ENCODE measurements at regions not wholly inside any gene's neighbourhood (a gene's known extent, or its start where the extent isn't known, plus 50 kb on each side); places are given as distances from the start of the nearest gene placed in this dataset.
"Not testable (repeated sequence)": the region's sequence is repeated elsewhere in the genome, so short reads cannot be mapped to it uniquely, and the experiment has no call there.

GRCh38 chr10:31683682-31684081 is 244.9 kb downstream of the ARHGAP12 start:
- H3K9me3 Mint-ChIP-seq = peaks cover 18% of the 10 kb centered on the region
- no peak for ATAC-seq (replicated peaks)
- no peaks in the 10 kb centered on the region for H3K36me3 Mint-ChIP-seq (ENCODE audit: low read depth)
- H3K27me3 Mint-ChIP-seq = peaks cover 15% of the 10 kb centered on the region
- no peak overlapping the region for H3K27ac Mint-ChIP-seq
- H3K4me3 Mint-ChIP-seq = no peak overlapping the region
- no peaks in the 10 kb centered on the region for H3K4me1 Mint-ChIP-seq

- no peak overlapping the region for H3K27ac Mint-ChIP-seq
- H3K36me3 Mint-ChIP-seq (ENCODE audit: low read depth) = no peaks in the 10 kb centered on the region
- ATAC-seq (replicated peaks) = no peak
- H3K27me3 Mint-ChIP-seq = peaks cover 9% of the 10 kb centered on the region
- H3K9me3 Mint-ChIP-seq = peaks cover 16% of the 10 kb centered on the region
- no peak overlapping the region for H3K4me3 Mint-ChIP-seq
- H3K4me1 Mint-ChIP-seq = no peaks in the 10 kb centered on the region
Measured at GRCh38 chr10:31679936-31680335, 248.7 kb downstream of the ARHGAP12 start.

- no peak for ATAC-seq (replicated peaks)
- Mint-ChIP-seq H3K36me3 (ENCODE audit: low read depth) (no peaks in the 10 kb centered on the region), H3K4me1 (no peaks in the 10 kb centered on the region), H3K4me3 (no peak overlapping the region), H3K27ac (no peak overlapping the region), H3K27me3 (peaks cover 7% of the 10 kb centered on the region), H3K9me3 (peaks cover 11% of the 10 kb centered on the region)
Measured at GRCh38 chr10:31678575-31679516, 249.8 kb downstream of the ARHGAP12 start.

GRCh38 chr10:31678139-31678536 is 250.5 kb downstream of the ARHGAP12 start:
- Mint-ChIP-seq H3K36me3 (ENCODE audit: low read depth) (no peaks in the 10 kb centered on the region), H3K9me3 (peaks cover 11% of the 10 kb centered on the region), H3K27ac (no peak overlapping the region), H3K4me3 (no peak overlapping the region), H3K27me3 (peaks cover 7% of the 10 kb centered on the region), H3K4me1 (no peaks in the 10 kb centered on the region)
- no peak for ATAC-seq (replicated peaks)

GRCh38 chr10:31677195-31678138 is 251.2 kb downstream of the ARHGAP12 start:
- H3K4me1 Mint-ChIP-seq = no peaks in the 10 kb centered on the region
- peaks cover 11% of the 10 kb centered on the region for H3K9me3 Mint-ChIP-seq
- H3K27ac Mint-ChIP-seq = no peak overlapping the region
- H3K36me3 Mint-ChIP-seq (ENCODE audit: low read depth) = no peaks in the 10 kb centered on the region
- H3K4me3 Mint-ChIP-seq = no peak overlapping the region
- no peak for ATAC-seq (replicated peaks)
- peaks cover 7% of the 10 kb centered on the region for H3K27me3 Mint-ChIP-seq

GRCh38 chr10:31675726-31676125 is 252.9 kb downstream of the ARHGAP12 start:
- peaks cover 16% of the 10 kb centered on the region for H3K9me3 Mint-ChIP-seq
- no peak for ATAC-seq (replicated peaks)

GRCh38 chr10:31669357-31669756 is 259.3 kb downstream of the ARHGAP12 start:
- Mint-ChIP-seq H3K4me3 (no peak overlapping the region), H3K4me1 (no peaks in the 10 kb centered on the region)
- ATAC-seq (replicated peaks) = no peak

More at GRCh38 chr10:31675726-31676125, 252.9 kb downstream of the ARHGAP12 start:
- H3K27ac Mint-ChIP-seq = no peak overlapping the region
- H3K36me3 Mint-ChIP-seq (ENCODE audit: low read depth) = no peaks in the 10 kb centered on the region
- no peaks in the 10 kb centered on the region for H3K4me1 Mint-ChIP-seq
- H3K27me3 Mint-ChIP-seq = peaks cover 10% of the 10 kb centered on the region
- H3K4me3 Mint-ChIP-seq = no peak overlapping the region

GRCh38 chr10:31668326-31668725 is 260.3 kb downstream of the ARHGAP12 start:
- ATAC-seq (replicated peaks) = no peak
- Mint-ChIP-seq H3K4me1 (no peaks in the 10 kb centered on the region), H3K27me3 (peaks cover 4% of the 10 kb centered on the region), H3K36me3 (ENCODE audit: low read depth) (no peaks in the 10 kb centered on the region), H3K27ac (no peak overlapping the region), H3K4me3 (no peak overlapping the region), H3K9me3 (peaks cover 11% of the 10 kb centered on the region)

More at GRCh38 chr10:31669357-31669756, 259.3 kb downstream of the ARHGAP12 start:
- no peak overlapping the region for H3K27ac Mint-ChIP-seq
- H3K9me3 Mint-ChIP-seq = peaks cover 14% of the 10 kb centered on the region
- peaks cover 4% of the 10 kb centered on the region for H3K27me3 Mint-ChIP-seq
- H3K36me3 Mint-ChIP-seq (ENCODE audit: low read depth) = no peaks in the 10 kb centered on the region

- ATAC-seq (replicated peaks); H3K36me3 Mint-ChIP-seq (ENCODE audit: low read depth); H3K9me3 Mint-ChIP-seq; H3K4me1 Mint-ChIP-seq; H3K27ac Mint-ChIP-seq; H3K4me3 Mint-ChIP-seq; H3K27me3 Mint-ChIP-seq: not testable (repeated sequence)
Measured at GRCh38 chr10:31665764-31666279, 262.8 kb downstream of the ARHGAP12 start.

GRCh38 chr10:31664803-31665202 is 263.8 kb downstream of the ARHGAP12 start:
- no peaks in the 10 kb centered on the region for H3K27me3 Mint-ChIP-seq
- ATAC-seq (replicated peaks) = no peak
- H3K9me3 Mint-ChIP-seq = no peaks in the 10 kb centered on the region
- H3K27ac Mint-ChIP-seq = no peak overlapping the region
- no peaks in the 10 kb centered on the region for H3K4me1 Mint-ChIP-seq
- no peak overlapping the region for H3K4me3 Mint-ChIP-seq
- no peaks in the 10 kb centered on the region for H3K36me3 Mint-ChIP-seq (ENCODE audit: low read depth)

- H3K27me3 Mint-ChIP-seq; H3K9me3 Mint-ChIP-seq; H3K36me3 Mint-ChIP-seq (ENCODE audit: low read depth); H3K4me1 Mint-ChIP-seq; H3K27ac Mint-ChIP-seq; H3K4me3 Mint-ChIP-seq; ATAC-seq (replicated peaks): not testable (repeated sequence)
Measured at GRCh38 chr10:31664071-31664470, 264.6 kb downstream of the ARHGAP12 start.

- Mint-ChIP-seq H3K27me3 (peaks cover 12% of the 10 kb centered on the region), H3K4me3 (no peak overlapping the region), H3K9me3 (no peaks in the 10 kb centered on the region), H3K27ac (no peak overlapping the region), H3K4me1 (no peaks in the 10 kb centered on the region), H3K36me3 (ENCODE audit: low read depth) (no peaks in the 10 kb centered on the region)
- no peak for ATAC-seq (replicated peaks)
Measured at GRCh38 chr10:31660300-31660699, 268.3 kb downstream of the ARHGAP12 start.

- ATAC-seq (replicated peaks) = no peak
- Mint-ChIP-seq H3K36me3 (ENCODE audit: low read depth) (no peaks in the 10 kb centered on the region), H3K27ac (no peak overlapping the region), H3K9me3 (no peaks in the 10 kb centered on the region), H3K4me1 (no peaks in the 10 kb centered on the region), H3K27me3 (peaks cover 12% of the 10 kb centered on the region), H3K4me3 (no peak overlapping the region)
Measured at GRCh38 chr10:31659665-31660064, 269.0 kb downstream of the ARHGAP12 start.

GRCh38 chr10:31657434-31657872 is 271.2 kb downstream of the ARHGAP12 start:
- Mint-ChIP-seq H3K4me1 (no peaks in the 10 kb centered on the region), H3K27ac (no peak overlapping the region), H3K4me3 (no peak overlapping the region), H3K9me3 (no peaks in the 10 kb centered on the region), H3K36me3 (ENCODE audit: low read depth) (no peaks in the 10 kb centered on the region), H3K27me3 (peaks cover 18% of the 10 kb centered on the region)
- ATAC-seq (replicated peaks) = no peak
